HG02970 (cell line): ENCODE measurements at regions not wholly inside any gene's neighbourhood (a gene's known extent, or its start where the extent isn't known, plus 50 kb on each side); places are given as distances from the start of the nearest gene placed in this dataset.

Experiments used
- ATAC-seq: cut with Tn5 transposase; IDR thresholded peaks from one replicate; pipeline ENCODE4 v1.9.1; 2021; ENCODE audit warnings: mild to moderate bottlenecking, moderate library complexity, moderate number of reproducible peaks; ENCODE audit not compliant: unreplicated experiment, low FRiP score

DNA sequence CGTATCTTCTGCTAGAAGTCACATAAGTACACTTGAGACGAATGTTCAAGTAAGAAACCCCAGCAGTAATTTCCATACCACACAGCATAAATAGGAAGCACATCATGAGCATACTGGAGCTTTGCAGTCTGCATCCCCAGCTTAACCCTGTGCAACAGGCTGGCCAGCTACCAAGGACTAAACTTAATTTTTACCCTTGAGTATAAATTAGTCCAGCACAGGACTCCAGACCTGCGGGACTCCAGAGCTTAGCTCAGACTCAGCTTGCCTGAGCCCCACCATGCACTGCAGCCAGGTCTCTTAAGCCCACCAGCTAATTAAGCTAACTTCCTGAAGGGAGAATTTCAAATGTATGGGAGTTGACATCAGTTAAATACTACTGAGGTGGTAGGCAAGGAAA, 491.0 kb downstream of the ARHGEF28 start:
- ATAC-seq = no peak

DNA sequence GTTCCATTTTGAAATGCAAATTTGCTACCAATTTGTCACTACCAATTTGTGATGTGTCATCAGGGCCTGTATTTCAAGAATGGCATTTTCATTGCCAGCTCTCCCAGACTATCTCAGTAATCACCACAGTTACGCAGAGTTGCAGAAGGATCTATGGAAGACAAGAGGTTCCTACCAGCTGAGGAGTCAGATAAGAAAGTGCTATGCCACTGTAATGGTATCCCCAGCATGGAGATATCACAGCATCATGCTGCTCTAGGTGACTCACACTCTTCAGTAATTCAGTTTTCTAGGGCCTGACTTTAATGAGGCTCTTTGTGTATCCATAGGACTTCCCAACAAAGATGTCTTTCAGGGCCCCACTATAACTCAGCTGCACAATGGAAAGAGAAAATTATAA, 490.3 kb downstream of the ARHGEF28 start:
- ATAC-seq = no peak

DNA sequence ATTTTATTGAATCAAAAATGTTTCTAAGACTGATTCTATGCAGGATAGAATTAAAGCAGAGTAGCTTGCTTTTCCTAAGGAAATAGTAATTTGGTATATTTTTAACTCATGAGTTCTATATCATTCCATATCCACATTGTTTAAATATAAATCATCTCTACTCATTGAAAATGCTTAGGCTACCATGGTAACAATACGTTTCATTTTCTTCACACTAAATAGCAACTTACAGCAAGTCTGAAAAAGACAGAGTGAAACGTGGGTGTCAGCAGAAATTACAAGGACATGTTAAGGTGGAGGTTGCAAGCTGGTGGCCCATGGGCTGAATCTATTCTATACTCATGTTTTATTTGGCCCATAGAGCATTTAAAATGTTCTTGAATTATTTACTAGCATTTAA, 487.9 kb downstream of the ARHGEF28 start:
- ATAC-seq = no peak

DNA sequence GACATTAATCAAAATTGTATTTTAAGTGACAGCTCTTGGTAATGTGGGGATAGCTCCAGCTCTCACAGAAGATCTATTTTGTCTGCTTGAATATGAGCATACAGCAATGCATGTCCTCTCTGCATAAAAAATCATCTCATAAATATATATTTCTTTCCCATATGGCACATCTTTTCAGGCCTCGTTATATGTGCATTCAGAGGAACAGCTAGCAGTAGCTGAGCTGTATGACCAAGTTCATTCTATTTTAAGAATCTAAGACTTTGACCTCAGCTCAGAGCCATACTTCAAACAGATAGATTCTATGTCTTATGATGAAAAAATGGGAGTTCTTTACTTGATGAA, 487.2 kb downstream of the ARHGEF28 start:
- no peak for ATAC-seq

DNA sequence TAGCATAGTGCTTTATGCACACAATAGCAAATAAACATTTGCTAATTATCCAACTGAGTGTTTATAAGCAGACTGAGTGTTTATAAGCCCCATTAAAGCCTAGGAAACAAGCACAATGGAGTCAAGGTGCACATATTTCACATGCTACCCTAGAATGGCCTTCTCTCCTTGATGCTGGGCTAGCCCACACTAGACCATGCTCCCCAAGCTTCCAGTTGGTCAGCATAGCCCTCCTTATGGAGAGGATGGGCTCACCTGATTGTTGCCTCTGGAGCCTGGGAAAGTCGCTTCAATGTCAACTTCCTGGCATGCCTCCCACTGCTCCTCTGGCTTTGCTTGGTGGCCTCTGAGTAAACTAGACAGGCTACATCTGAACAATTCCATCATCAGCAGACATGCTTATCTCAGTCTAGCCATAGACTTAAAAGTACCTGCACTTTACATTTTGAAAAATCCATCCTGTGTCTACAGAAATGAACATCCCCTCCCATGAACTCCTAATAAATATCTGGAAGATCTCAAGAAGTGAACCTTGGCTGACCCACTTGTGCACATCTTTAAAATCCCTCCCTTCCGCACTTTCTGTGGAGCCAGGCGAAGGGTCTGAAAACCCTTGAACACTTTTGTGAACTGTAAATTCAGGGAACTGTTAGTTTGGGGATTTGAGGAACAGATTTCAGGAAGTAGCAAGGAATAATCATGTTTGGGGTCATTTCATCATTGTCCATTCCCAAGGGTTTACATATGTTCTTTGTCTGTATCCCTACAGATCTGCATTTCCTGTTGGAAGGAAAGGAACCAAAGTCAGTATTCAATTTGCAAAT, 486.6 kb downstream of the ARHGEF28 start:
- no peak for ATAC-seq

DNA sequence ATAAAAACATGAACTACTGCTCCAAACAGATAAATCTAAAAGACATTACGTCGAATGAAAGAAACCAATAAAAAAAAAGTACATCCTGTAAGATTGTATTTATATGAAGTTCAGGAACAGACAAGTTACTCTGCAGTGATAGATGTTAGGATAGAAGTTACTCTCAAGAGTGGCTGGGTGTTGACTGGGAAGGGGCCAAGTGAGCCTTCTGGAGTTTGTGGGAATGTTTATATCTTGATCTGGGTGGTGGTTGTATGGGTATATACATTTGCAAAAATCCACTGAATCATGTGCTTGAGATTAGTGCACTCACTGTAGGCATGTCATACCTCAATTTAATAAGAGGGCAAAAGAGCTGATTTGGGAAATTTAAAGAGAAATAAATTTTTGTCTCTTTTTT, 485.8 kb downstream of the ARHGEF28 start:
- ATAC-seq = no peak

DNA sequence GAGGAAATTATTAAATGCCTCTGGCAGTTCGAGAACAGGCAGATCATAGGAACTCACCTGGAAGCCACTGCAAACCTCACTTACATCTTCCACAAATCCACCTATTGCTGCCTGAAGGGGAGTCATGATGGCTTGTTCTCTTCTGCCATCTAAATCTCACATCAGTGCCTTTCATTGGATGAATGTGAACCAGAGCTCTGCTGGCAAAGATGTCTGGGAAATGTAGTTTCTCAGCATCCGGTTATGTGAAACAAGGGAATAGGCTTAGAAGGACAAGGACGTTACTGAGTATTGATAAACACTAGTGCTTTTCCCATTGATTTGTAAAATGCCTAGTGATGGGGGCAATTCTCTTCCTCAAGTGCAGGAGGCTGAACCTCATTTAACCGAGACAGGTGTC, 483.3 kb downstream of the ARHGEF28 start:
- ATAC-seq = no peak

DNA sequence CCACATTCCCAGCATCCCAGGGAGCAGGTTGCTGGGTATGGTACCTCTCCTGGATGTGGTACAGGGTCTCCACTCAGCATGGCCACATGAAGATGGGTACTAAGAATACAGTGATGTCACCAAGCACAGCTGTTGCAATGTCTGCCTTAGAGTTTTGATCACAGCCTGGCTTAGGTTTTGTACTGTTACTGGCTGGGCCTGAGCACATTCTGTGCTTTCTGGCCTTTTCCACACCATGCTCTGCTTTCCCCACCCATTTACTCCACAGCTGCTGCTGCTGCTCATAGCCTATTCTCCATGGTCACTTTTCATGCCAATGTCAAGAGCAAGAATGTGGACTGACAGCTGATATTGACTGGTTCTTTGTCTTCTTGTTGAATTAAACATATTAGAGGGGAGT, 481.9 kb downstream of the ARHGEF28 start:
- no peak for ATAC-seq

DNA sequence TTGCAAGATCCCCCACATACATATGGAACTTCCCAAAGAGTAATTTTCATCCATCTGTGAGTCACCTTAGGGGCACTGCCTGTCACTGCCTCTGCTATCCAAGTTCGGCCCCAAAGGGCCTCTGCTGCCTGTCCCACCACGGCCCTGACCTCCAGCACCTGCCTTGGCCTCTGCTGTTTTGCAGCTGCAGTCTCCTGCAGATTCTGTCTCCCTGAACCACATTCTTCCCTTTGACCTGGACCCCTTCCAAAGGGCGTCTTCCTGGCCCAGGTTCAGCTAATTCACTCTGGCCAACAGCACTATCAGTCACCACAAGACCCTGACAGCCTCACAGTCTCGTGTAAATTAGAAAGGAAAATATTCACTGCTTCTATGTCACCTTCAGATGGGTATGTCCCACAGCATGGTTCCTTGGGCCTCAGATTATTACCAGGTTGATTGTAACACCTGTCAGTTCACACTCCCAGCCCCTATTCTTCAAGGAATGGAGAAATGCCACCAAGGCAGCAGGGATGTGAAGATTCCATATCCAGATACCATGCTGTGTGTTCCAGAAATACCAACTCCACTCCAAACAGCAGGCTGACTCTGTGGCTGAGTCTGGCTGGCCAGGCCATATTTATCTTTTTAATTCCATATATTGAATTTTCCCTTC, 479.3 kb downstream of the ARHGEF28 start:
- no peak for ATAC-seq

DNA sequence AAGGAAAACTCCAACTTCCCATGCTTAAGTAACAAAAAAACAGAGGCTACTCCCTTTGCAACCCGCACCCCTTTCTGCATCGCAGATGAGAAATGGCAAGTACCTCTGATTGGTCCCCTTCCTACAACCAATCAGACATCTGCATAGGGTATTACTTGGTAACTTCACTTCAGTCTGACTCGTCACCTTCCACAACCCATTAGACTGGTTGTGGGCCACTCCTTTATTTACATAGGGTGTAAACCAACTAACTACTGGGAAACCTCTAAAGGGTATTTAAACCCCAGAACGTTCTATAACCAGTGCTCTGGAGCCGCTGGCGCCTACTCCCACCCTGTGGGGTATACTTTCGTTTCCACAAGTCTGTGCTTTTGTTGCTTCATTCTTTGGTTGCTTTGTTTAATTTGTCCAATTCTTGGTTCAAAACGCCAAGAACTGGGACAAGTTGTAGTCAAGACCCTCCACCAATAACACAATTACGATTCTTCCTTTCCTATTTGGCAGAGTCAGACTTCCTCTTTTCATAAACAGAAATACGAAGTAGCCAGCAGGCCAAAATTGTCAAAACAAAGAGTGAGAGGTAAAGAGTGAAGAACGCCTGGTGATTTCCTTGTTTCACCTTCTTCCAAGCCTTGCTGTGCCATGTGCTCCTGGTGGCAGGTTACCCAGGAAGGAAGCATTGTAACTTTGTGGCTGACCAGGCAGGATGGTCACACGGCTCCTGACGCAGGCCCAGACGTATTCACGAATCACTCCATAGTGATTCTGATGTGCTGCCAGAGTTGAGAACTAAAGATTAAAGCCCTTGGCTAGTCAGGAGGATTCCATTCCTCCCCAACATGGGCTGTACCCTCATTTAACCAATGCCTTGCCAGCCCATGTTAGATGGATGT, 477.4 kb downstream of the ARHGEF28 start:
- ATAC-seq = no peak

DNA sequence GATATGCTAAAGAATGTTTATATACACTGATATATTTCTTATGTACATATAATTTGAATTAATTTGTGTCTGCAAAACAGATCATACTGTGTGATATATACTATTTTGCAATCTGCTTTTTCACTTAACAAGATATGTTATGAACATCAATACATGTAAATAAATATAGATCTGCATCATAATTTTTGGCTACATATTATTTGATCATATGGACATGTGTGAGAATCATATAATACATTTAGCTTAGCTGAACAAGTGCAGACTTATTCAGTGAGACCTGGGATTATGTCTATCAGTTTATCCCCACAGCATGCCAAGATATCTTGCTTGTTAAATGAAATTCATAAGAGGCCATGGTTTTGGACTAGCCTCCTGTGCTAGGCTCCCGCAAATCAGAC, 474.3 kb downstream of the ARHGEF28 start:
- no peak for ATAC-seq

DNA sequence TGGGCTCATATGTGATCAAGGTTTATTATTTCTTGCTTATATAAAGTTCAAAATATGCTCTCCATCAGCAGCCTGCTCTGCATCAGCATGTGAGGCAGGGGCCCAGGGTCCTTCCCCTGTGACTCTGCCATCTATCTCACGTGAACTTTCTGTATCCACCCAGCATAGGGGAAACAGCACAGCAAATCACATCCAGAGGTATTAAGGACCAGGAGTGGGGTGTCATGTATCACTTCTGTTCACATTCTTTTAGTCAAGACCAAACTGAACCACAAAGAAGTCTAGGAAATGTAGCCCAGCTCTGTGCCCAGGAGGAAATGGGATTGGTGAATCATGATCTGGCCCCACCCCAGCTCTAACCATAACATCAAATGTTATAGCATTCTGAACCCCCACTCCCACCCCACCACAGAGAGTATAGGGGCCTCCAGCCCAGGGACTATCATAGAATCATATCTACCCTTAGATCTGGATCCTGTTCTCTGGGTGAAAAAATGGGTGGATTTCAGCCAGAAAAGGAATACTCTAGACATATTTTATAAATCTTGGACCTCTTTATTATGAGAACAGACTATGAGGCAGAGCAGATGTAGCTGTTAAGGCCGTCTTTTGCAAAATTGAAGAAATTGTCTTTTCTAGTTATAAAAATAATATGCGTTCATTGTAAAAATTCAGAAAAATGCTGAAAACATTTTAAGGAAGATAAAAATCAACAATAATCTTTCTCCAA, 473.7 kb downstream of the ARHGEF28 start:
- ATAC-seq = no peak

DNA sequence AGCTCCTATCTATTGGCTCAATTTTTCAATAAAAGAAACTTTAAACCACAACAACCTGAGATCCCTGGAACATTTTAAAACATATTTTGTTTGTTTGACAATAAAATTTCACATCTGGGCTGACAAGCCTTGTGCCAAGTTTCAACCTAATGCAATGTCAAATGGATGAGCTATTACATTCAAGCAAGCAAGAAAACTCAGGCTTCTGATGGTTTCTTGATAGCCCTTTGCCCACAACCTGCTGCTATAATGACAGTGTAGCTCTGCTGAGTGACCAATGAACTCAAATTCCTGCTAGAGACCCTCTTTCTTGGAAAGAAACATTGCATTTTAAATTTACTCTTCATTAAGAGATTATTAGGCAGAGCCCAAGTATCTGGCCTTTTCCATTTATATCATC, 472.9 kb downstream of the ARHGEF28 start:
- no peak for ATAC-seq

DNA sequence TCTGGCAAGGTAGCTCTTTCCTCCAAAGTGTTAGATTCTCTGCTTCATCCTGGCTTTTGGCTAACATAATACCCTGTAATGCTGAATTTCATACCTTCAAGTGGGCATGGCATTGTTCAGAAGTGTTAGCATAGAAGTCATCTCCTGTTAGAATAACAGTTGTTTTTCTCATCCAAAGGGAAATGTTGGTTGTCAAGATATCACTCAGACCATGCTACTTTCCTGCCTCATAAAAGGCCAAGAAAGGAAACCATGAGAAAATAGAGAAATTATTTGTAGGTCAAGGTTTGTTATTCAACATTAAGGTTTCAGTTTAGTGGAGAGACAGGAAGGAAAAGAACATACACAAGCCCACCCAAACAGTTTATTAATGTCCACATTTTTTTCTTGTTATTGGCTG, 472.5 kb downstream of the ARHGEF28 start:
- no peak for ATAC-seq

DNA sequence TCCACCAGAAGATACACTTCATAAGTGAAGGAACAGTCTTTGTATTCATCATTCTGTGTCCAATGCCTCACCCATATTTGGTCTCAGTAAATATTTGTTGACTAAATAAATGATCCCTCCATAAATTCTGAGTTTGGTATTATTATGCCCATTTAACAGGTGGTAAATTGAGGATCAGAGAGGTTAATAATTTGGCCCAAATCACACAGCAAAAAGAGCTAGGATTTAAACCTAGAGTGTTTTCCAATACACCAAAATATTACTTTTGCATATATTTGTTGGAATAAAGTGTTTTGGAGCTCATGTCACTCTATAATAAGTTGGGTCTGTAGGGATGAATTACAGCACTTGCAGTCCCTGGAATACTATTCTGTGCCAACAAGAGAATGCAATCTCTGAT, 470.3 kb downstream of the ARHGEF28 start:
- ATAC-seq = no peak

DNA sequence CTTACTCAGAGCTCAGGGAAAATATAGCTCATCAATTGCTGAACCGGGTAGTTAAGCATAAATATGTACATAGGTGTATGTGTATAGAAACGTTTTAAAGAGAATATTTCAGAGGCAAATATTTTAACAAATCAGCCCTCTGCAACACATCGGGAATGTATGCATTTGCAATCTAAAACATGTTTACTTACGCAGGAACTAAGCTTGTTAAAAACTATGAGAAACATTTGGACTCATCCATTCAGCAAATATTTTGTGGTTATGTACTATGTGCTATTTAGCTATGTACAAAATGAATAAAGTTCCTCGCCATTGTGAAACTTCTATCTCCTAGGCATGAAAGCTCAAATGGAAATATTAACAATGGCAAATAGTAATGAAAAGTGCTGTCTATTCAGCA, 469.9 kb downstream of the ARHGEF28 start:
- no peak for ATAC-seq

DNA sequence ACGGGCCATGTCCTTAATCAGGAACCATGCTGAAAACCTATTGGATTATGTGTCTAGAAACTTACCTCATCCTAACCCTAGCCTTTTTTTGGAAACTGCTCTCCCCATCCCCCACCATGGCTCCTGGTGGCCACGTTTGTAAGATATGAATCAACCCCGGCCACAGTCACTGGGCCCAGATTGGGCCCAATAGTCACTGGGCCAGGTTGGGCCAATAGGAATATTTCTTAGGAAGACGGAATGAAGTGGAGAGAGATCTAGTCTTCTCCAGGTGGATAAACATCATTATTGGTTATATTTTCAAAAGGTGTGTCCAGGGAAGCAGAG, 468.7 kb downstream of the ARHGEF28 start:
- ATAC-seq = no peak

DNA sequence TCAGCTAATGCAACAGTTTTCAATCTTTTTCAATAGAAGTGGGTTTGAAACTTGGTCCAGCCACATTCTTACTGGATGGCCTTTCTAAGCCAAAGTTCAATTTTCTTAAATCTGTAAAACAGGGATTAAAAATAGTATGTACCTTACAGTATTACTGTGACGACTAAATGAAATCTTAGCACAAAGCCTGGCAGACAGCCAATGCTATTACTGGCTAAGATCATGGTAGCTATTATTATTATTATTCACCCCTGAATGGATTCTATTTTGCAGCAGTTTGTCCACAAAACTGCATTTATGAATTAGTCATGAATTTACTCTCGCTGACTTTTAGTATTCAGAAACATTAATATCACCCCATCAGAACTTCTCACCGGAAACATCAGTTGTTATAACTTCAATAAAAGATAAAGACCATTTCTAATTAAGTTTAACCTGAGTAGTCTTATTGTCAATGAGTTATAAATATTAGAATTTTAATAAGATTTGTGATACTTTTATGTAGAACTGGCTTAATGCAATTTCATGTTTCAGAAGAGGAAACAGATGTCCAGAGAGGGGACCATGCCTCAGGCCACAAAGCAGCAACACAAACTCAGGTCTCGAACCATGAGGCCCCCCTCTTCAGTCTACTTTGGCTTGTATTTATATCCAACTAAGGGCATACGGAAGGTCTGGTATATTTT, 468.2 kb downstream of the ARHGEF28 start:
- ATAC-seq = no peak

DNA sequence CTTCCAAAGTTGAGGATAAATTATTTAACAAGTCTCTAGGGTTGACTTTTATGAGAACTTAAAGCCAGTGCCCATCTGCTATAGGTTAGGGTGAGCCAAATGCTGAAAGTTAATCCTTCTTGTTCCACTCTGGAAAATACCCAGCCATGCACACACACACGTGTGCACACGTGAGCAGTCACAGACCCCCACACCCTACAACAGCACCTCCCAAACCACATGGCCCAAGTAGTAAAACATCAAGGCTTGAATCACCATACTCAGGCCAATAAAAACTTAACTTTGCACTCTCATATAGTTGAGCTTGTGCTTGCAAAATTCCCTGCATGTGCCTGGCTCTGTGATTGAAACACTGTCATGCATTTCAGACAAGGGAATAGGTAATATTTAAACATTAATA, 467.6 kb downstream of the ARHGEF28 start:
- ATAC-seq = no peak

DNA sequence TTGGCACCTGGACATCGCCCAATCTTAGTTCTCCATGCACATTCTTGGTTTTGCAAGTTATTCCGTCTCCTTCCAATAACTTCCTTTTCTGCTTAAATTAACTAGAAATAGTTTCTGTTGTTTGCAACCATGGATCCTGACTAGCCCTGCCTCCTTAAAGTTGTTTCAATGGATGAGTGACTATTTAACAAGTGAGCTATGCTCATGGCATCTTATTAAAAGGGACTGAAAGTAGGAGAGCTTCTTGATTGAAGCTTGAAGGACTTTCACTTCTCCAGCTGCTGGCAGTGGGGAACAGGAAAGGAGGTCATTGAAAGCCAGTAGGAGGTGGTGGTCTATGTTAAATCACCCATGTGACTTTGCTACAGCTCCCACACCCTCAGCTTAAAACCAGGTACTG, 466.8 kb downstream of the ARHGEF28 start:
- no peak for ATAC-seq
